Small intestine (tissue), 7 donors: ENCODE measurements at regions not wholly inside any gene's neighbourhood (a gene's known extent, or its start where the extent isn't known, plus 50 kb on each side); places are given as distances from the start of the nearest gene placed in this dataset.
"Not testable (repeated sequence)": the region's sequence is repeated elsewhere in the genome, so short reads cannot be mapped to it uniquely, and the experiment has no call there.

Experiments
- DNase-seq, 2 donors: peaks; one replicate each; pipeline versions ENCODE4 v3.0.0 to v3.0.0-alpha.2; 2013
- FAIRE-seq: peaks from 2 replicates; lab custom pipeline; 2012; peaks lifted over from hg19 to GRCh38; lab: Jason Lieb, UNC
- H3K27ac ChIP-seq, 3 donors: one replicate each; pipeline ENCODE4 v1.5.1; 2013; ENCODE audit warnings: low read length in 2 of 3, mild to moderate bottlenecking in 2 of 3, control low read depth in 1 of 3, inconsistent platforms in 1 of 3, low read depth in 1 of 3, moderate library complexity in 1 of 3
- H3K27me3 ChIP-seq, 3 donors: one replicate each; pipeline ENCODE4 v1.6.1; 2013; ENCODE audit warnings: low read length in 3 of 3, inconsistent platforms in 1 of 3; ENCODE audit not compliant: control insufficient read depth in 3 of 3, insufficient read depth in 3 of 3
- H3K36me3 ChIP-seq, 3 donors: one replicate each; pipeline ENCODE4 v1.6.1; 2013; ENCODE audit warnings: low read length in 3 of 3, inconsistent platforms in 1 of 3, low read depth in 1 of 3, mild to moderate bottlenecking in 1 of 3, moderate library complexity in 1 of 3; ENCODE audit not compliant: control insufficient read depth in 3 of 3, insufficient read depth in 2 of 3
- H3K4me1 ChIP-seq, 3 donors: one replicate each; pipeline ENCODE4 v1.6.1; 2013; ENCODE audit warnings: low read length in 2 of 3, inconsistent platforms in 1 of 3, low read depth in 1 of 3, mild to moderate bottlenecking in 1 of 3, moderate library complexity in 1 of 3; ENCODE audit not compliant: control insufficient read depth in 3 of 3, insufficient read depth in 2 of 3
- H3K4me3 ChIP-seq, 3 donors: one replicate each; pipeline ENCODE4 v1.5.1; 2013; ENCODE audit warnings: low read length in 3 of 3, control low read depth in 1 of 3, inconsistent platforms in 1 of 3, low read depth in 1 of 3, mild to moderate bottlenecking in 1 of 3, moderate library complexity in 1 of 3
- H3K9me3 ChIP-seq, 2 donors: one replicate each; pipeline ENCODE4 v1.6.1; 2013; ENCODE audit warnings: low read depth in 1 of 2, low read length in 1 of 2; ENCODE audit not compliant: control insufficient read depth in 2 of 2, insufficient read depth in 1 of 2
- WGBS, 3 donors: extraction: QIAGEN DNeasy Blood & Tissue Kit; methylation state at CpG; one replicate each; pipeline ENCODE4 v1.1.7; 2013; 5-methylcytosine and 5-hydroxymethylcytosine counted together
- donor health status: healthy with polysubstance abuse.
- donor health status: control.
- donor health status: control.
- donor health status: Bipolar disorder and iron deficiency.
- donor health status: healthy.

GRCh38 chr6:37091104-37091503 is 78.8 kb upstream of the PIM1 start:
- H3K9me3 ChIP-seq, H3K4me3 ChIP-seq, H3K36me3 ChIP-seq, H3K27me3 ChIP-seq, H3K27ac ChIP-seq, DNase-seq, FAIRE-seq: not testable (repeated sequence)
- 90 to 95% (median 92%) methylated on average over 13 of the region's 13 CpGs for WGBS, 3 donors
- peaks cover 0 to 22% (median 2%) of the 10 kb centered on the region in 3 donors for H3K4me1 ChIP-seq

DNA sequence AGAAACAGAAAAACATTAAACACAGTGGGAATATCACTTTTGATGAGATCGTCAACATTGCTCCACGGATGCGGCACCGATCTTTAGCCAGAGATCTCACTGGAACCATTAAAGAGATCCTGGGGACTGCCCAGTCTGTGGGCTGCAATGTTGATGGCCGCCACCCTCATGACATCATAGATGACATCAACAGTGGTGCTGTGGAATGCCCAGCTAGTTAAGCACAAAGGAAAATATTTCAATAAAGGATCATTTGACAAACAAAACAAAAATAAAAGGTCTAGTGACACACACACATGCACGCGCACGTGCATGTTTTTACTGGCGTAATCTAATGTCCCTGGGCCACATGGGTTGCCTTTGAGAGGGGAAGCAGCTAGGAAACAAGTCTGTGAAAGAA is 78.4 kb upstream of the PIM1 start:
- H3K9me3 ChIP-seq, H3K36me3 ChIP-seq, FAIRE-seq, DNase-seq, H3K4me3 ChIP-seq, H3K27me3 ChIP-seq, H3K27ac ChIP-seq: not testable (repeated sequence)
- WGBS, 3 donors: 89 to 97% (median 95%) methylated on average over 9 of the region's 9 CpGs
- H3K4me1 ChIP-seq: peaks cover 0 to 27% (median 3%) of the 10 kb centered on the region in 3 donors

DNA sequence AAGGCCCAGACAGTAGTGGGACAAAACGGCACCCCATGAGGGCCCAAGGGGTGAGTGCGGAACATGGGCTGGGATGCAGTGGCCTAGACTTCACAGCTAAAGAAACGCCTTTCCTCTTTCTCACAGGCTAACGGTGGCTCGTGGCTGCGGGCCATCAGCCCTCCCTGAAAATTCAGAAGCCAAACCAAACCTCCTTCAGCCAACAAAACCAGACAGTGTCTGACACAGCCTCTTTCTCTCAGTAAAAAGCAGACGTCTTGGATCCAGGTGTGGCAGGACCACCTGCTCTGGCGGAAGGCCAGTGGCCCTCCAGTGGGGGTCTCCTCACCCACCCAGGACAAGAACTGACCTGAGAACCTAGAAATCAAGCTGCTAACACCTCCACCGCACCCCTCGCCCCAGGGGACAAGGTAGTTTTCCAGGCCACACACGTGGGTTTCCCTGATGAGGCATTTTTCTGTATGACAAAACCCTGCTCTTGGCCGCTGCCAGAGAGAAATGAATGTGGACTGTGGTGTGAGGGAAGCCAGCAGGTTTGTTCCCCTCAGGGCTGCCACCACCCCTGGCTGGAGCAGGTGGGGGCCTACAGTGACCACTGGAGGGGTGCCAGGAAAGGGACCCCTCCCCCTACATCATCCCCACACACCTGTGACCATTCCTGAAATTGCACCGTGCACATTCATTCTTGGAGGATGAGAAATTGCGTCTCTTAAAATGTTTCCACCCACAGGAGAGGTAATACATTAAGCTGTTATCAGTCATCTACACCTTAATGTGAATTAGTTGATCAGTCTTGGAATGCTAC is 76.8 kb upstream of the PIM1 start:
- WGBS, 3 donors: 76 to 78% (median 76%) methylated on average over 14 of the region's 14 CpGs
- peak in 1 of 2 donors; percentile 48 for DNase-seq
- H3K27ac ChIP-seq: peak overlapping the region in 1 of 3 donors; percentile 66

GRCh38 chr6:37093728-37094069 is 76.3 kb upstream of the PIM1 start:
- H3K27ac ChIP-seq: peak overlapping the region in 1 of 3 donors; percentile 66
- DNase-seq (no peak), FAIRE-seq (no peak)
- H3K9me3 ChIP-seq: no peaks in the 10 kb centered on the region
- H3K27me3 ChIP-seq: no peaks in the 10 kb centered on the region
- 71 to 78% (median 77%) methylated on average over 6 of the region's 6 CpGs for WGBS, 3 donors
- H3K4me1 ChIP-seq: peaks cover 0 to 27% (median 3%) of the 10 kb centered on the region in 3 donors
- H3K36me3 ChIP-seq: no peaks in the 10 kb centered on the region
- no peak overlapping the region for H3K4me3 ChIP-seq

More for the DNA sequence above, 76.8 kb upstream of the PIM1 start:
- no peak overlapping the region for H3K4me3 ChIP-seq
- no peaks in the 10 kb centered on the region for H3K9me3 ChIP-seq
- H3K36me3 ChIP-seq: no peaks in the 10 kb centered on the region
- H3K27me3 ChIP-seq: no peaks in the 10 kb centered on the region
- peaks cover 0 to 27% (median 3%) of the 10 kb centered on the region in 3 donors for H3K4me1 ChIP-seq
- FAIRE-seq: no peak

DNA sequence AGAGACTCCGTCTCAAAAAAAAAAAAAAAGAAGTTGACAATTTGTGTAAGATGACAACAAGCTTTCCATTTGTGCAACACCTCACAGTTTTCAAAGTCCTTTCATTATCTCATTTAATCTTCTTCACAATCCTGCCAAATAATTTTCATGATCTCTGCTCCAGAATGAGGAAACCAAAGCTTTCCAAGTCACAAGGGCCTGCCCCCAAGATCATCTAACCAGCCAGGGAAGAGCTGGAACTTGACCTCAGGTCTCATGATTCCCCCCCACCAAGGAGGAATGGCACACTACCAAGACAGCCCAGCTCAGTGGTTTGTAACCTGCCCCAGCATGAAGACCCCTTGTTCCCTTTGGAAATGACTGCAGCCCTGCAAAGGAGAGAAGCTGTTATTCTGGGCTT is 74.0 kb upstream of the PIM1 start:
- H3K27ac ChIP-seq: peak overlapping the region in 1 of 3 donors; percentile 68
- no peaks in the 10 kb centered on the region for H3K27me3 ChIP-seq
- no peaks in the 10 kb centered on the region for H3K9me3 ChIP-seq
- 67 to 100% (median 78%) methylated on average over 1 of the region's 1 CpG for WGBS, 3 donors
- H3K4me1 ChIP-seq: peaks cover 0 to 28% (median 3%) of the 10 kb centered on the region in 3 donors
- no peaks in the 10 kb centered on the region for H3K36me3 ChIP-seq
- FAIRE-seq (no peak), DNase-seq (peak in 1 of 2 donors; percentile 86)
- H3K4me3 ChIP-seq: no peak overlapping the region

- WGBS, 3 donors: 82 to 92% (median 87%) methylated on average over 4 of the region's 4 CpGs
- Histone ChIP-seq H3K4me3 (no peak overlapping the region), H3K9me3 (no peaks in the 10 kb centered on the region), H3K36me3 (no peaks in the 10 kb centered on the region), H3K27me3 (no peaks in the 10 kb centered on the region), H3K27ac (no peak overlapping the region), H3K4me1 (peaks cover 3 to 41% (median 3%) of the 10 kb centered on the region in 3 donors)
- FAIRE-seq (no peak), DNase-seq (no peak)
Measured at GRCh38 chr6:37097335-37097734, 72.6 kb upstream of the PIM1 start.

- H3K4me3 ChIP-seq: no peak overlapping the region
- H3K4me1 ChIP-seq: peaks cover 3 to 44% (median 6%) of the 10 kb centered on the region in 3 donors
- WGBS, 3 donors: 78 to 89% (median 79%) methylated on average over 2 of the region's 2 CpGs
- H3K36me3 ChIP-seq: no peaks in the 10 kb centered on the region
- DNase-seq (no peak), FAIRE-seq (no peak)
- no peak overlapping the region for H3K27ac ChIP-seq
- no peaks in the 10 kb centered on the region for H3K9me3 ChIP-seq
- H3K27me3 ChIP-seq: no peaks in the 10 kb centered on the region
Measured at GRCh38 chr6:37099442-37099841, 70.5 kb upstream of the PIM1 start.

DNA sequence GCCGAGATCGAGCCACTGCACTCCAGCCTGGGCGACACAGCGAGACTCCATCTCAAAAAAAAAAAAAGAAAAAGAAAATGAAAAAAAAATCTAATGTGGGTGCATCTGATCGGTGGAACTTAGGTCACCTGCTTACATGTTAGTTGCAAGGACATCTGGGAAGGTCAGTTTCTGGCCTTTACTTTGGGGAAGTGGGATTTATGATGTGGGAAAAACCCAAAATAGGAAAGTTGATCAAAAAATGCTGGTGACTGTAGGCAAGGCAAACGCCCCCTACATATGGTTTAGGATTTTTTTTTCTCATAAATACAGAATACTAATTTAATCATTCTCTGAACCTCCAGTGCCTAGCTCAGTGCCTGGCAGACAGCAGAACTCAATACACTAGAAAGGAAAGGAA is 69.2 kb upstream of the PIM1 start:
- Histone ChIP-seq H3K27me3 (no peaks in the 10 kb centered on the region), H3K4me3 (no peak overlapping the region), H3K4me1 (peaks cover 10 to 50% (median 13%) of the 10 kb centered on the region in 3 donors), H3K27ac (peak overlapping the region in 1 of 3 donors; percentile 4), H3K36me3 (no peaks in the 10 kb centered on the region), H3K9me3 (no peaks in the 10 kb centered on the region)
- FAIRE-seq: no peak
- 83 to 93% (median 89%) methylated on average over 6 of the region's 6 CpGs for WGBS, 3 donors
- DNase-seq: no peak
